Suprapubic skin (tissue), 3 donors: ENCODE measurements at regions not wholly inside any gene's neighbourhood (a gene's known extent, or its start where the extent isn't known, plus 50 kb on each side); places are given as distances from the start of the nearest gene placed in this dataset.

Source experiments
- CTCF ChIP-seq, 2 donors: fragments of 200-600 bp in 1 of 2; fragments of 450-650 bp in 1 of 2; sonication (generic) in 1 of 2; IDR thresholded peaks; one replicate each; pipeline ENCODE4 v1.5.1; 2016 to 2019; ENCODE audit warnings: antibody characterized with exemption in 2 of 2, mild to moderate bottlenecking in 1 of 2, moderate library complexity in 1 of 2
- POLR2AphosphoS5 ChIP-seq, 3 donors: sonication (generic); formaldehyde crosslinking; IDR thresholded peaks; one replicate each; pipeline ENCODE4 v1.6.1; 2017; ENCODE audit warnings: antibody characterized with exemption in 3 of 3

- TF ChIP-seq CTCF (IDR thresholded peaks at IDR 0.05) = no peak
- no peak for TF ChIP-seq POLR2AphosphoS5 (IDR thresholded peaks at IDR 0.05)
Observed at GRCh38 chr13:73521985-73522524, 463.2 kb downstream of the KLF5 start.
